Epidermal melanocyte (primary cell): ENCODE measurements at regions not wholly inside any gene's neighbourhood (a gene's known extent, or its start where the extent isn't known, plus 50 kb on each side); places are given as distances from the start of the nearest gene placed in this dataset.
"Not testable (repeated sequence)": the region's sequence is repeated elsewhere in the genome, so short reads cannot be mapped to it uniquely, and the experiment has no call there.

Experiments
- DNase-seq: peaks from one replicate; pipeline ENCODE4 v3.0.0; 2011; ENCODE audit warnings: low spot score; ENCODE audit not compliant: insufficient read length

DNA sequence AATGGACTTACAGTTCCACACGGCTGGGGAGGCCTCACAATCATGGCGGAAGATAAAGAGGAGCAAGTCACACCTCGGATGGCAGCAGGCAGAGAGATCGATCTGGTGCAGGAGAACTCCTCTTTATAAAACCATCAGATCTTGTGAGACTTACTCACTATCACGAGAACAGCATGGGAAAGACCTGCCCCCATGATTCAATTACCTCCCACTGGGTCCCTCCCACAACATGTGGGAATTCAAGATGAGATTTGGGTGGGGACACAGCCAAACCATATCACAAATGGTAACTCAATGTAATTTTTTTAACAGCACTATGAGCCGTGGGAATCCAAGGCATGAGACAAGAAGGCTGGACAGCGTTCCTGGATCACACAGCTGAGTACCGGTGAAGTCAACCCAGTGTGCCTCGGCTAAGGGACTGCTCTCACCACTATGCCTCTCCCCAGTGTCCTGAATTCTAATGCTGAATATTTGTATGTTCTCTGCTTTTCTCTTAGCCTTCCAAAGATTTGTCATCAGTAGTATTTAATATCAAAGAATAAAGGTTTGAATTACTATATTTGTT, 84.3 kb downstream of the IRS2 start:
- not testable (repeated sequence) for DNase-seq

DNA sequence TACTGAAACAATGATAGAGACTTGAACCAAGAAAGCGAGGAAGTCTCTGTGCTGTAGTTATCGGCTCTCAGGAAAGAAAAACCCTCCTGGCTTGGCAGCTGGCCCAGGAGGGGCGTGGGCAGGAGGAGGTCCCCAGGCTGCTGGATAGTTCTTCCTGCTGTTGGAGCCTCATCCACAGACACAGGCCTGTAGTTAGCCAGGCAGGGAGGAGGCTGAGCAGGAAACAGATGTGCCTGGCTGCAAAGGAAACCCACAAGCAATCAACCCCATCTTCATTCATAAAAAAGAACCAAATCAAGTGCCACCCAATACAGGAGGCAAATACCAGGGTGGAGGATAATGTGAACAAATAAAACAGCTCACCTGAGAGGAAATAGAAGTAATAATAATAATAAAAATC, 86.2 kb downstream of the IRS2 start:
- DNase-seq: peak; percentile 34

DNA sequence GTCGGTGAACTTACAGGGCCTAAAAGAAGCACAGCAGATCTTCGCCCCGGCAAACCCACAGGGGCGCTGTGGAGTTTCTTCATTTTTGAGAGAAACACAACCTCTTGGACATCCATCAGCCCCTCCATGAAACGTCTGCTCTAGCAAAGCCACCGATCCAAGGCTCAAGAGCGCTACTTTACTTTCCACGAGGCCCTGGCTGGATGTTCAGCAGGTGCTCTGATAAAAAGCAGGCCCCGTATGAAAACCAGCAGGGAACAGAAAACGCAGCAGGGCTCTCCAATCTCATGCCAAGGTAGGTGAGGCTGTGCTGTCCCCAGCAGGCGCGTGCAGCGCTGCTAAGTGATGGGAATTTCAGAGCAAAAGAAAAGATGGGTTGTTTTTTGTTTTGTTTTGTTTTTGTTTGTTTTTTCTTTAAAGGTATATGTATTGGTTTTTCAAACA, 86.7 kb downstream of the IRS2 start:
- no peak for DNase-seq

DNA sequence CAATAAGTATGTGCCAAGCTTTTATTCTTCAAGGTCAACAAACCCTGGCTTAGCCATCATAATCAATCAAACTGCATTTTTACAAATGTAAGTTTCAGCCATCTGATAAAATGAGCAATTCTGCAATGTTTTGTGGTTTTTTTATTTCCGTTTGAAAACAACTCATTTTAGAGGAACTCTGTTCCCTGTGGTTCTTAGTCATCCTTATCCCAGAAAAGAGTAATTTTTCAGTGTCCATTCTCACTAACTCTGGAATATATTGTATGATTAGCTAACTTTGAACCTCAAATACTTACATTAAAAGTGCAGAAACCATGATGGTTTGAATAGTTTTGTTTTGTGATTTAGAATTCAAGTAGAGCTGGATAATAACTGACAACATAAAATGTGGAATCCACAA, 87.6 kb downstream of the IRS2 start:
- no peak for DNase-seq

DNA sequence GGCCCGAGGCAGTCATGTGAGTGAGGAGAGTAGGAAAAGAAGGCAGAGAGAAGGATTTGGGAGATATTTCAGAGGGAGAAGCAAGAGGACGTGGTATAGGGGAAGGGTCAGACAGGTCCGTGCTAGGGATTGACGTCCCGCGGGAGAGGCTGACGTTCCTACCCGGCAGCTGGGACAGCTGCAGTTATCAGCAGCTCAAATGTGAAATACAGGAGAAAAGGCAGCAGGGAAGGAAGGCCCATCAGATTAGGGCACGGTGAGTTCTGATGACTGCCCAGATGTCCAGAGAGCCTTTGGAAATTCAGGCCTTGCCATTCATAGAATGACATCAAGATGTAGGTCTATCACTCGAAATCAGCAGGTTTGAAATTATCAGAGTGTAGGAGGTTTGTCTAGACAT, 88.4 kb downstream of the IRS2 start:
- no peak for DNase-seq

DNA sequence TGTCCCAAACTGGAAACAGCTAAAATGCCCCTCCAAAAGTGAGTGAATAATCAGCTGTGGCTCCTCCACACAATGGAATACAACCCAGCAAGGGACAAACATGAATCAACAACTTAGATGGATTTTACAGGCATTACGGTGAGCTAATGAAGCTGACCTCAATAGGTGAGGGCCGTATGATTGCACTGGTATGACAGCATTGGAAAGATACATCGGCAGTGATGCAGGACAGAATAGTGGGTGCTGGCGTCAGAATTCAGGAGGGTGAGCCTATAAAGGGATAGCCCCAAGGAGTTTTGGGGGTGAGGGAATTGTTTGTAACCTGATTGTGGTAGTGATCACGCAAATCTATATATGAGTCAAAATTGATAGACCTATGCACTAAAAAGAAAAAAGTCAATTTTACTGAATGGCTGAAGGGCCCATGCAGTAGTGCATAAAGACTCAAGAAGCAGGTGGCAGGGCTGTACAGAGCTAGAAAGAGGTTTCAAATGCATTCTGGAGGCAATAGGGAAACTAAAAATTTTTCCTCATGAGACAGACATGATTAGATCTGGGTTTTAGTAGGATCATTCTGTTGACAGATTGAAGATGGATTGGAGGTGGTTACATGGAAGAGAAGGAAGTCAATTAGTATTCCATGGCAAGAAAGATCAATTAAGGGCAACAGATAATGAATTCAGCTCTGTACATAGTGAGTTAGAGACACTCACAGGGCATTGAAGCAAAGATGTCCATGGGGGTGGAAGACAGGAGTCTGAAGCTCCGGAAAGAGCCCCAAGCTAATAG, 90.8 kb downstream of the IRS2 start:
- DNase-seq: no peak

DNA sequence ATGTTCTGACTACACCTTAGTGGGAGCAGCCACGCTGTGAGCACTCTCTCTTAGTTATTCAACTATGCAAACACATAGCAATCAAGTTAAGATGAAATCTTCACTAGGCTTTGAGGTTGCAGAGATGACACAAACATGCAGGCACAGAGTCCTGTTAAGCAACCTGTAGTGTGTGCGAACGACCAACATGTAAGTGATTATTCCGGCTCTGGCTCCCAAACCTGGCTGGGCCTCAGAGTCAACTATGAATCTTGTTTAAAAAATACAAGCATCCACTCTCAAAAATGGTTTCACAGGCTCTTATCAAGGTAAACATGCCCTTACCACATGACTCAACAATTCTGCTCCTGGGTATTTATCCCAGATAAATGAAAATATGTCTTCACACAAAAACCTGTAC, 91.4 kb downstream of the IRS2 start:
- DNase-seq: no peak

DNA sequence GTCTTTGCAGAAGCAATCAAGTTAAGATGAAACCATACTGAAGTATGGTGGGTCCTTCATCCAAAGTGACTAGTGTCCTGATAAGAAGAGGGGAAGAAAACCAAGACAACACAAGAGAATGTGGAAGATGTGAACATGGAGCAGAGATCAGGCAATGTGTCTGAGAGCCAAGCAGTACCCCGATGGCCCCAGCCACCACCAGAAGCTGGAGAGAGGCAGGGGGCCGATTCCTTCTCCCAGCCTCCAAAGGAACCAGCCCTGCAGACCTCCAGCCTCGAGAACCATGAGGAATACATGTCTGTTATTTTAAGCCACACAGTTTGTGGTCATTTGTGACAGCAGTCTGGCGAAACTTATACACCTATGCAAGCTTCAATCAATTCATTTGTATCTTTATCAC, 93.2 kb downstream of the IRS2 start:
- no peak for DNase-seq

DNA sequence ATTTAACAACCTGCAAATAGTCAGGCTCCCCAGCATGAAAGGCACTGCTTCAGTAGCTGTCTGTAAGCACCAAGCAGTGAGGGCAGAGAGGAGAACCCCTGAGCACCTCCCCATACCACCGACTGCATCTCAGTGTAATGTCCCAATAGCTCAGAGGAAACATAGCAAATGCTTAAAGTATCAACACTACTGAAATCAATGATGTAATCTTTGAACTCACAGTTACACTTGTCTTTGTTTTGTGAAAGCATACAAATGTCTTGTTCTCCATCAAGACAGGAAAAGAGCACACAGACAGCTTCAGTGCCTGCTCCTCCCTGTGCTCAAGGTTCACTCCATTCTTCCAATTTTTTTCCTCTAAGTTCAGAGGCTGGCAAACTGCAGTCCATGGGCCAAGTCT, 94.7 kb downstream of the IRS2 start:
- no peak for DNase-seq

DNA sequence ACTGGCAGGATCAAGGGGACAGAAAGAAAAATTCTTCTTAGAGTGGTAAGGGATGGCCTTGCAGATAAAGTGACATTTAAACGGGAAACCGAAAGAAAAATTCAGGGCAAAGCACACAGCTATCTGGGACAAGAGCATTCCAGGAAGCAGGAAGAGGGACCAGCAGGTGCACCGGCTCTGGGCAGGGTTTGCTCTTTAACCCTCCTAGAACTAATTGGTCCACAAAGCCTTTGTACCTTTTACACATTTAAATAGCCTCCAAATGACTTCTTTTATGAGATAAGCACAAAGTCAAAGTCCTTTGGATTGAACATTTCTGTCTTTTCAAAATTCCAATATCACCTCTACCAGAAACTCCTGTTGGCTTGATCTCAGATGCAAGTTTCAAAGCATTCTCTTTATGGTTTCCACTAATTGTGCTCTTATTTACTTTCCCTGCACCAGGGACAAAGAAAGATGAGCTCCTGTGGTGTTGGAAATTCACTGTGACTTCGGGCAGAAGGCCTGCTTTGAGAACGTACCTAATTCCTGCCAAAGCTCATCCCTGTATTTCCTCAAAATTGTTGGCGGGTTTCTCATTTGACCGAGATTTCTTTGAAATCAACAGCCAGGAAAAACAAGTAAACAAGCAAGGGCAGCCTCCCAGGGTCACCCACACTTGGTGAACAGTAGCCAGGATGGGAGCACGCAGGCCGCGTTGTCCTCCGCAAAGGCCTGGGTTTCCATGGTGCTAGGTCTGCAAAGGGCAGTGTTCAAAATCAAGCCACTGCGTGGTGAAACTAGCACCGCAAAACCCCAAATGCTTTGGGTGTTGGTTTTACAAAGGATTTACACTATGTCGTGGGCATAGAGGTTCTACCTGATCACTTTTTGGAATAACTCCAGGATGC, 98.6 kb downstream of the IRS2 start:
- DNase-seq: no peak

DNA sequence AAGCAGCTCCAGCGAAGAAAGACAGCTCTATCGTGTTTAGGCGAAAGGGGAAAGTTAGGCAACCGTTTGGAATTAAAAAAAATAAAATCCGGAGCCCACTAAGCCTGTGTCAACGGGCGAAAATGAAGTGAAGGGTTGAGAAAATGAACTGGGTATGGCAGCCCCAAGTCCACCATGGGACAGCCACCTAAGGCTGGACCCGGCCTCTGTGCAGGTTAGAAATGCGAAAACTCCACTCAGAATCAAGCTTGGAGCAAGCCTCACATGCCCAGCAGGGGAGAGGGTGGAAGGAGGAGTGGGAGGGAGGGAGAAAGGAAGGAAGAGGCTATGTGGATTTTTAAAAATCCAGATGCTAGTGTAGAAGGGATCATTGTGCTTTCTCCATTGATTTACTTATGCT, 101.2 kb downstream of the IRS2 start:
- no peak for DNase-seq

DNA sequence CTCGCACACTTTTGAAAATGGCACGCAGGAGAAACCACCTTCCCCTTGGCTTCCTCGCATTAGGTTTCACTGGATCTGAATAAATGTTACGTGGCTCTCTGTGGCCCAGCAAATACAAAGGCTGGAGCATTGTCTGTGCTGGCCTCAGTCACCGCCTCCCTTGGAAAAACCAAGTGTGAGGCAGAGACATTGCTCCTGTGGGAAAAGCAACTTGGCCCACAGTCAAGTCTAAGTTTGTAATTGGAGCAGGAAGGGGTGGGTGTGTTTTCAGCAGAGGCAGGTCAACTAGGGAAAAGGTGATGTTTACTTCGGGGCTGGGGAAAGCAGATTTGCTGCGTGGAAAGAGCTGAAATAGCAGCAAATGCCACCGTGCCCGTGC, 101.6 kb downstream of the IRS2 start:
- no peak for DNase-seq

DNA sequence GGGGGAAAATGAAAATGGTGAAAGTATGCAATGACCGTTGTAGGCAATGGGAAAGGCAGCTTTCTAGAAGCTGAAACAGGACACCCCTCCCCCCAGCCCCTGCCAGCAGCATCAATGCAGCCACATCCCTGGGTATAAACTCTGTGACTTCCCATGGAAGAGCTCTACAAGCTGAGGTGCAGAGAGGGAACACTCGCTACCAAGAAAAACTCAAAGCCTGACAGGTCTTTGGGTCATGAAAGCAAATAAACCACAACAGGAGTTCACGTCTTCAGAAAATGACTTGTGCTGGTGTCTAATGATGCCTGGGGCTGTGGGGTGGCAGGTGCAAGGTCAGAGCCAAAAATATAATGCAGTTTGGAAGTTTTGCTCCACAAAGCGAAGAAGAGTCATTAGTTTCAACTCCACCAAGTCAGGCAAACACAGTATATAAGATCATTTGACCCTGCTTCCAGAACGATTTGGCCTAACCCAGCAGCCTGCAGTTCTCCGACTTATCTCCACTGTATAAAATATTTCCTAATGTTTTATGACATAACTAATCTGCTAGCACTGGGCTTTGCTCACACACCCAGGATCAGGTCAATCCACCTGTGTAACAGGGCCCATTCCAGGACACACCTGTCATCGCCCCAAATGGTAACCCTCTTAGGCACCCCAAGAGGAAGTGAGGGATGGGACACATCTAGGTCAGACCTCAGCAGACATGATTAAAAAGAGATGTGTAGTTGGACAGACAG, 102.1 kb downstream of the IRS2 start:
- no peak for DNase-seq

DNA sequence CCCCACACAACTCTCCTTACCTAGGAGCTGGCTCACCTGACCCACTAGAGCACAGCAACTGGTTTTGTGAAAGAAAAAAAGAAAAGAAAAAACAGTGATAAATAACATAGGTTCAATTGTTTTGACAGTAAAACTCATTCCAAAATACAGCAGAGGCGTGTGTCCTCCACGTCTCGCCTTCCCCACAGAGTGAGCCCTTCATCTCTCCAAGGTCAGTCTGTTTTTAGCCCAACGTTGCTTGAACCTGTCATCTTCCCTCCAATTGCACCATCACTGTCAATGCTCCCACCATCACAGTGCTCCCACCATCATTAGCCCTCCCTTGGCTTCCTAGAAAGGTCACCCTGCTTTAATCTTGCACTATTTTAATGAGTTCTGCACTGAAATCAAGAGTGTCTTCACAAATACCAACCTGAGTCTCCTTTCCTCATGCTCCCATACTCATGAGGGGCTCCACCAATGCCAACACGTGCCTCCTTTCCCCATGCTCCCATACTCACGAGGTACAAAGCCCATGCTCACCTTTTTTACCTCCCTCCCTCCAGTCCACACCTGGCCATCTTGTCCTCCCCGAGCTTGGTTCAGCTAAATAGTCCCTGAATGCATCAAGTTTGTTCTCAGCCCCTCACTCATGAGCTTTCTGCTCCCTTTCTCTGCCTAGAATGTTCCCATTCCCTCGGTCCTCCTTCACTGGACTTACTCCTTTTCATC, 103.7 kb downstream of the IRS2 start:
- no peak for DNase-seq

DNA sequence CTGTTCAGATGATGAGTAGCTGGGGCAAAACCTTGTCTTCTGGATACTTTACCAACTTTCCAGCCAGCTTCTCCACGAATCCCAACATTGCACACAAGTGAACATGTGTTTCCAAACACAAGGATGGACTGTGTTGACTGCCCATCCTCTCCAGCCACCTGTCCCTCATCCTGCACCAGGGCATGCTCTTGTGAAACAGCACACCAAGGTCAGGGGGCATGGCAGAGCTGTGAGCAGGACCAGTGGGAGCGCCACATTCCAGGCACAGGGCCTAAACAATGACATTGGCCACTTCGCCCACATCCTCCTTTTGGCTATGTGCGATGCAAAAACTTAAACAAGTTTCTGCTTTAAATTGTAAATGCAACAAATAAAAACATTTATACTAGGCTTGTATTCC, 105.5 kb downstream of the IRS2 start:
- no peak for DNase-seq

DNA sequence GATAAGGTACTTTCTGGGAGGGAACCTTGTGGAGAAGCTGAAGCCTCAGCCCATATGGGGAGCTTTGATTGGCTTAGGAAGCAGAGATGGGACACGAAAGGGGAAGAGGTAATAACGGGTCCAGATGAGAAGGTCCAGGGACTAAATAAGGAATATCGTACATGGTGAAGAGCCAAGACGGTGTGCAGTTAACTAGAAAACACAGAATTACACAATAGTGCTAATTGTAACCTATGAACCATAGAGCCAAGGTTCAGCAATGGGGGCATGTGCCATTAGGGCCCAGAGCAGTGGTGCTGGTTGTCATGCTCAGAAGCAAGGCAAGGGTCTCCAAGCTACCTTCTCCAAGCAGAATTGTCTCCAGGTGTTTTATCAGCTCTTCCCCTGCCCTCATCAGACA, 106.1 kb downstream of the IRS2 start:
- no peak for DNase-seq

DNA sequence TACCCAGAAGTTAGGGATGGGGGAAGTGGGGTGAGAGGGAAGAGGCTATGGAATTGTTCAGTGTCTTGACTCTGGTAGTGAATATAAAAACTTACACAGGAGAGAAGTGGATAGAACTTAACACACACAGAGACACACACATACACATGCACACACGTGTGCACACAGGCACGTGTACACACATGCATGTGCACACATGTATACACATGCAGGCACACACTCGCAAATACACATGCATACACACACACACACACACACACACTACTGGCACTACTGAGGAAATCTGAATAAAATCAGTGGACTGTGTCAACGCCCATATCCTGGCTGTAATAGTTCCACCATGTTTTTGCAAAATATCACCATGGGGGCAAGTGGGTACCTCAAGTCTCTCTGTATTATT, 107.9 kb downstream of the IRS2 start:
- DNase-seq: no peak

DNA sequence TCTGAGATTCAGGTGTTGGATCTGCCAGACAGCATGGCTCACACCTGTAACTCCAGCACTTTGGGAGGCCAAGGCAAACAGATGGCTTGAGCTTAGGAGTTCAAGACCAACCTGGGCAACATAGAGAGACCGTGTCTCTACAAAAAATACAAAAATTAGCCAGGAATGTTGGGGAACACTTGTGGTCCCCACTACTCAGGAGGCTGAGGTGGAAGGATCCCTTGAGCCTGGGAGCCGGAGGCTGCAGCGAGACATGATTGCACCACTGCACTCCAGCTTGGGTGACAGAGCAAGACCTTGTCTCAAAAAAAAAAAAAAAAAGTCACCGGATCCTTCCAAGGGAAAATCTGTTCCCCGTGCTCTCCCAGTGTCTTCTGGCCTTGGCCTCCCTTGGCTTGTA, 109.2 kb downstream of the IRS2 start:
- DNase-seq: no peak

DNA sequence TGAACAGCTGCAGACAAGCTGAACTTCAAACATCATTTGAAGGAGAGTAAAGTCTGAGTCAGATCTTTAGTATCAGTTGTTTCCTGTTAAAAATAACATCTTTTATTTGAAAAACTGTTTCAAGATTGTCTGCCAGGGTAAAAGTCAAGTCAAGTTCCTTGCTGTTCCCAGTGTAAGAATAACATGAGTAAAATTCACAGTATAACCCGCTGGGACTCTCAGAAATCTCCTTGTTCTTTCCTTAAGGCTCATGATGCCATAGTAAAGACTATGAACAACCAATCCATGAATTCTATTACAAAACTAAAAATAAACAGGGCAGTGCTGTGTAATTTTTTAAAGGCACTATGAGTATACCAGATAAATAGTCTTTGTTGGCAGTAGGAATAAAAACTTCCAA, 112.9 kb downstream of the IRS2 start:
- DNase-seq: no peak

DNA sequence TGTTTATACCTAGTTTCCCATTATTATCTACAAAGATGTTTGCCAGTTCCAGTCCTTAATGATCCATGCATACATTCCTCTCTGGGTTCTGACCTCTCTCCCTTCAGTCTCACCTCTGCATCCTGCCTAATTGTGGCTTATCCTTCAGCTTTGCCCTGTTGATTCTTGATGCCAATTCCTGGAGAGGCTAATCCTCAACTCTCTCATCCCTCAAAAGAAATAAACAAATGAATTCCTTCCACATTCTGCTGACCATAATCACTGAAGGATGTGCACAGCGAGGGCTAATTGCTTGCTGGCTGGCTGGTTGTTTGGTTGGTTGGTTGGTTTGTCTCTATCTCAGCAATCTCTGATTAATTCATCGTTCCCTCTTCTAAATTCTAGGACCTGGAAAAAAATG, 113.8 kb downstream of the IRS2 start:
- DNase-seq: no peak

DNA sequence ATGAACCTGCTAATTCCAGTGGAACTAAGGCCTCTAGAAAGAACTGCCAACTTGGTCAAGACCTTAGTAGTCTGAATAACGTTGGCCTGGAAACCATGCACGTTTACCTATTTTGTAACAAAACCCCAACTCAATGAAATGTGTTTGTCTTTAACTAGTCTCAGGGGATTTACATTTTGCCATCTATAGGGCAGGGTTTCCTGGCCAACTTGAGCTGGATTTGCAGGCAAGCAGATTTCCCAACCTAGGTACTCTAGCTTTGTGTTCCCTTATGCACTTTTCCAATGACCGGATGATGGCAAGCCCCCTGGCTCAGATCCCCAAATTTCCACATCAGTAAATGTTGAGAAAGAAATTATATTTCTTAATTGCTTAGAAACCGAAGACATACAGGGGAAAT, 114.5 kb downstream of the IRS2 start:
- no peak for DNase-seq
